ENCODE measurements at regions not wholly inside any gene's neighbourhood (a gene's known extent, or its start where the extent isn't known, plus 50 kb on each side); places are given as distances from the start of the nearest gene placed in this dataset.
A peak's percentile ranks its signal among the peaks of the same experiment; 100 is the strongest.

DNA sequence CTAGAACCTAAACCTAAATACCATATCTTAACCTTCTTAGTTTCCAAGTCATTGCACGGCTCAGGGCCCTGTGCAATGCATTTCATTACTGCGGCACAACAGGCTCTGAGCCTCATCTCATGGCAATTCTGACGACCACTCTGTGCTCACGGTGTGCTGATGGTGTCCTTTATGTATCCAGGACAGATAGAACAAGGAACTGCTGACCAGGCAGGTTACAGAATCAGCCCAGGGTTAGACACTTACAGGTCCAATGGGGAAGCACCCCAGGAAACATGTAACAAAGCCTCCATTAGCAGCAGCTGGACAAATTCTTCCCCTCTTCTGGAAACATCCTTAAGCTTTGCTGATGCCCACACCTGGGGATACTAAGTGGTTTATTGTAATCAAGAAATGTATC lies 91.9 kb upstream of the NSMCE3 start:
- no peaks in the 10 kb centered on the region for H3K9me3 Mint-ChIP-seq
- no peaks in the 10 kb centered on the region for H3K36me3 Mint-ChIP-seq
- DNase-seq (ENCODE audit: low spot score in 2 of 2), result no peak
- no peak for ATAC-seq
- no peak overlapping the region for H3K27ac Mint-ChIP-seq

DNA sequence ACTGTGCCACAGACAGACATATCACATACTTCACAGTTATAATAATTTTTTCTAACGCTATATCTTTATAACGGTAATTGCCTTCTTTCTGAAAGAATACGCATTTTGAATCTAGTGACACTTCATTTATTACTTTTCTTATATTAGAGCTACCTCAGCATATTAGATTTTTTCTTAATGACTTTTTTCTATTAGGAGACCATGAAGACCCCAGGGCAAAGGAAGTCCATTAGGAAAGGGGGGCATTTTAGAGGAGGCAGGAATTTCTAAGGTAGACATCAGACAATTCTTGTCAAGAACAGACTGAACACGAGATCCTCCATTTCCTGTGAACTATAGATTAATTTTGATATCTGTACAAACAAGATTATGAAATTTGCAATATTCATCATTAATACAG lies 90.5 kb upstream of the NSMCE3 start:
- no peak for ATAC-seq

DNA sequence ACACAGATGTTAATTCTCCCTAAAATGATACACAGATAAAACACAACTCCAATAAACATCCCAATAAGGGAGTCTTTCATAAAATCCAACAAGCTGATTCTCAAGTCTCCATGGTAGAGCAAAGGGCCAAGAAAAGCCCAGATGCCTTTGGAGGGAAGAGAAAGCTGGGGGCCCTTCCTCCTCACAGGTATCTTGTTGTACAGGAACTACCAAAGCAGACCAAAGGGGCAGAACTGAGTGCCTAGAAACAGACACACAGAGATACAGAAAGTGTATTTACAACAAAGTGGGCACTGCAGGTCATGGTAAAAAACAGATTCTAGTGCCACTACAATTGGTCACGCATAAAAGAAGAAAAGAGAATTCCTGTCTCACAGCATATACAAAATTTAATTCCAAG lies 87.2 kb upstream of the NSMCE3 start:
- DNase-seq (ENCODE audit: low spot score in 2 of 2), result no peak
- H3K9me3 Mint-ChIP-seq, result no peaks in the 10 kb centered on the region
- ATAC-seq, result no peak
- no peak overlapping the region for H3K27ac Mint-ChIP-seq
- no peaks in the 10 kb centered on the region for H3K36me3 Mint-ChIP-seq

More for the DNA sequence above, 90.5 kb upstream of the NSMCE3 start:
- Mint-ChIP-seq H3K27ac (no peak overlapping the region), H3K36me3 (no peaks in the 10 kb centered on the region), H3K9me3 (no peaks in the 10 kb centered on the region)
- no peak for DNase-seq (ENCODE audit: low spot score in 2 of 2)

GRCh38 chr15:29355477-29355876 lies 85.9 kb upstream of the NSMCE3 start:
- Mint-ChIP-seq H3K9me3 (no peaks in the 10 kb centered on the region), H3K36me3 (no peaks in the 10 kb centered on the region), H3K27ac (peak overlapping the region in 1 of 2 donors; percentile 34)
- DNase-seq (ENCODE audit: low spot score in 2 of 2), result no peak
- no peak for ATAC-seq

- Mint-ChIP-seq H3K9me3 (no peaks in the 10 kb centered on the region), H3K36me3 (no peaks in the 10 kb centered on the region), H3K27ac (no peak overlapping the region)
- DNase-seq (ENCODE audit: low spot score in 2 of 2) (no peak), ATAC-seq (no peak)
Measured at GRCh38 chr15:29352402-29352801, 82.8 kb upstream of the NSMCE3 start.

- no peaks in the 10 kb centered on the region for H3K36me3 Mint-ChIP-seq
- no peak overlapping the region for H3K27ac Mint-ChIP-seq
- H3K9me3 Mint-ChIP-seq, result no peaks in the 10 kb centered on the region
- ATAC-seq (no peak), DNase-seq (ENCODE audit: low spot score in 2 of 2) (no peak)
Measured at GRCh38 chr15:29349196-29349595, 79.6 kb upstream of the NSMCE3 start.

GRCh38 chr15:29348336-29348914 lies 78.8 kb upstream of the NSMCE3 start:
- H3K36me3 Mint-ChIP-seq, result no peaks in the 10 kb centered on the region
- no peaks in the 10 kb centered on the region for H3K9me3 Mint-ChIP-seq
- no peak for ATAC-seq

DNA sequence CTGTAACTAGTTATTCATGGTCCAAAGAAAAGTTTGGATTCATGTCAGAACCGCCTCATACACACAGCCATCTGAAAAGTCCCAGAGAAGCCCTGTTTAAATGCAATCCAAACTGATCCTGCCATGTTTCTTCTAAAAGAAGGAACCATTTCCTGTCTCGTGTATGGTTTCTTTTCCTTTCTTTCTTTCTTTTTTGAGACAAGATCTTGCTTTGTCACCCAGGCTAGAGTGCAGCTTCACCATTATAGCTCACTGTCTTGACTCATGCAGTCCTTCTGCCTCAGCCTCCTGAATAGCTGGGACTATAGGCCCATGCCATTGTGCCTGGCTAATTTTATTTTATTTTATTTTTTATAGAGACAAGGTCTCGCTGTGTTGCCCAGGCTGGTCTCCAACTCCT lies 77.4 kb upstream of the NSMCE3 start:
- no peak overlapping the region for H3K27ac Mint-ChIP-seq
- no peaks in the 10 kb centered on the region for H3K36me3 Mint-ChIP-seq
- no peaks in the 10 kb centered on the region for H3K9me3 Mint-ChIP-seq
- no peak for DNase-seq (ENCODE audit: low spot score in 2 of 2)
- ATAC-seq, result no peak

More at GRCh38 chr15:29348336-29348914, 78.8 kb upstream of the NSMCE3 start:
- H3K27ac Mint-ChIP-seq, result peak overlapping the region in 1 of 2 donors; percentile 10
- no peak for DNase-seq (ENCODE audit: low spot score in 2 of 2)

- H3K27ac Mint-ChIP-seq, result no peak overlapping the region
- no peak for ATAC-seq
- no peak for DNase-seq (ENCODE audit: low spot score in 2 of 2)
Measured at GRCh38 chr15:29345549-29346525, 76.2 kb upstream of the NSMCE3 start.

DNA sequence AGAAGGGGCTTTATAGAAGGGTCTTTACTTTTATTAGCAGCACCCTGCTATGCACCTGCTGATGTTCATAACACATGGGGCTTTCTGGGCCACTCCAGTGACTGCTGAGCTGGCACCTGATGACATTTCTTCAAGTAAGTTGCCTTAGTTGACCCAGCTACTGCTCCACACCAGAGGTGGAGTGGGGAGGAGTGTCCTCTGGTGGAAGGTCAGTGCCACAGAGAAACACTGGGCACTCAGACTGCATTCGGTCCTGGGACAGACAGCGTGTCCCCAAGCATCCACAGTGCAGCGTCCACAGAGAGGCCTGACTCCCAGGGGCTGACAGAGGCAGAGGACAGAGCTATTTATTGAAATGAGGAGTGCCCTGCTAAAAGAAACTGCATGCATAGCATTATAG lies 74.9 kb upstream of the NSMCE3 start:
- Mint-ChIP-seq H3K36me3 (no peaks in the 10 kb centered on the region), H3K9me3 (no peaks in the 10 kb centered on the region), H3K27ac (no peak overlapping the region)
- no peak for ATAC-seq
- no peak for DNase-seq (ENCODE audit: low spot score in 2 of 2)

More at GRCh38 chr15:29345549-29346525, 76.2 kb upstream of the NSMCE3 start:
- H3K9me3 Mint-ChIP-seq, result no peaks in the 10 kb centered on the region
- no peaks in the 10 kb centered on the region for H3K36me3 Mint-ChIP-seq

DNA sequence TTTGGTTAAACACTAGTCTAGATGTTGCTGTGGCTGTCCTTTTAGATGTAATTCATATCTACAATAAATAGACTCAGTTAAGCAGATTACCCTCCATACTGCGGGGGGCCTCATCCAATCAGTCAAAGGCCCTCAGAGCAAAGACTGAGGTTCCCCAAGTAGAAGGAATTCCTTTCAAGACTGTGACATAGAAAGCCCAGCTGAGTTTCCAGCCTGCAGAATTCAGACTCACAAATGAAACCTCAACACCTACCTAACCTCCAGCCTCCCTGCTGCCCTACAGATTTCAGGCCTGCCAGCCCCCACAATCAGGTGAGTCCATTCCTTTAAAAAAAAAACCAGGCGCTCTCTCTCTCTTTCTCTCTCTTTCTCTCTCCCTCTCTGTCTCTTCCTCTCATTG lies 73.6 kb upstream of the NSMCE3 start:
- DNase-seq (ENCODE audit: low spot score in 2 of 2) (no peak), ATAC-seq (no peak)
- peak overlapping the region; percentile 1 to 39 for H3K27ac Mint-ChIP-seq
- no peaks in the 10 kb centered on the region for H3K36me3 Mint-ChIP-seq
- H3K9me3 Mint-ChIP-seq, result no peaks in the 10 kb centered on the region

- DNase-seq (ENCODE audit: low spot score in 2 of 2) (no peak), ATAC-seq (no peak)
- no peaks in the 10 kb centered on the region for H3K9me3 Mint-ChIP-seq
- no peak overlapping the region for H3K27ac Mint-ChIP-seq
- no peaks in the 10 kb centered on the region for H3K36me3 Mint-ChIP-seq
Measured at GRCh38 chr15:29342201-29342600, 72.6 kb upstream of the NSMCE3 start.

- Mint-ChIP-seq H3K27ac (no peak overlapping the region), H3K36me3 (no peaks in the 10 kb centered on the region), H3K9me3 (no peaks in the 10 kb centered on the region)
- ATAC-seq (no peak), DNase-seq (ENCODE audit: low spot score in 2 of 2) (no peak)
Measured at GRCh38 chr15:29337156-29337959, 67.7 kb upstream of the NSMCE3 start.

- no peak overlapping the region for H3K27ac Mint-ChIP-seq
- DNase-seq (ENCODE audit: low spot score in 2 of 2) (no peak), ATAC-seq (no peak)
- no peaks in the 10 kb centered on the region for H3K36me3 Mint-ChIP-seq
- H3K9me3 Mint-ChIP-seq, result no peaks in the 10 kb centered on the region
Measured at GRCh38 chr15:29334544-29334943, 64.9 kb upstream of the NSMCE3 start.

DNA sequence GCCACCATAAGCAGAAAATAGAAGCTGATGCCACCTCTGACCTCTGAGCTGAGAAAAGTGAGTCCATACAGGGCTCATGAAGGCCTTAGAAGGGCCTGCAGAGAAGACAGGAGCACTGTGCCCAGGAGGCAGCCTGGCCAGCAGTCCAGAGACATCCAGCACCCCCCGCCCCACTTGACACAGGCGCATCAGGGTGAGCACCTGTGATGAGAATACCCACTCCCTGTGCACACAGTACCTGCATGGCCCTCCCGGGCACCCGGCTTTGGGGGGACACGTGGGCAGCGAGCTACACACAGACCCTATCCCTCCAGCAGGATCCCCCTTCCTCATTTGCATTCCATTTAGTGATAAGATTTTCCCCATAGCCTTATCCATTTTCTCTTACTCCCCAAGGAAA lies 63.6 kb upstream of the NSMCE3 start:
- no peak for ATAC-seq
- H3K27ac Mint-ChIP-seq, result no peak overlapping the region
- H3K36me3 Mint-ChIP-seq, result no peaks in the 10 kb centered on the region
- no peaks in the 10 kb centered on the region for H3K9me3 Mint-ChIP-seq
- DNase-seq (ENCODE audit: low spot score in 2 of 2), result no peak

DNA sequence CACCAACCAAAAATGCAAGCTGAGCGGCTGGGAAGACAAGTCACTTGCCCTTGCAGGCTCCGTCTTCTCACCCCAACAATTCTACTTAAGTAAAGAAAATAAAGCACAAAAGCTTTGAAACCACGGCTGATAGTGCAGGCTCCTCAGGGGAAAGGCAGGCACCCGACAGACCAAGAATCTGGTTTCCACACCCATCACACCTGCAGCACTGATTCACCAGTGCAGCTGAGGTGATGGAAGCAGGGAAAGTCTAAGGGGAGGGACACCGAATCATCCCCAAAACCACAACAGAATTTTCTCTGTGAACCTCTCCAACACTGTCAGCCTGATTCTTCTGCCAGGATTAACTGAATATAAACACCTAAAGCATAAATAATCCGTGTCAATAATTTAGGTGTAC lies 62.0 kb upstream of the NSMCE3 start:
- Mint-ChIP-seq H3K27ac (no peak overlapping the region), H3K9me3 (peaks cover 0 to 4% of the 10 kb centered on the region in 2 donors), H3K36me3 (no peaks in the 10 kb centered on the region)
- ATAC-seq (no peak), DNase-seq (ENCODE audit: low spot score in 2 of 2) (no peak)

GRCh38 chr15:29331071-29331470 lies 61.4 kb upstream of the NSMCE3 start:
- no peak overlapping the region for H3K27ac Mint-ChIP-seq
- DNase-seq (ENCODE audit: low spot score in 2 of 2) (no peak), ATAC-seq (no peak)
- H3K9me3 Mint-ChIP-seq, result peaks cover 1 to 5% of the 10 kb centered on the region in 2 donors
- peaks cover 0 to 2% of the 10 kb centered on the region in 2 donors for H3K36me3 Mint-ChIP-seq

Measured in activated naive CD4-positive, alpha-beta T cell treated with anti-CD3 and anti-CD28 coated beads, Interleukin-2, amount 50 U/mL, for 72 hours (primary cell).